ENCODE measurements at regions not wholly inside any gene's neighbourhood (a gene's known extent, or its start where the extent isn't known, plus 50 kb on each side); places are given as distances from the start of the nearest gene placed in this dataset.

GRCh38 chr10:104576611-104577010 is 64.5 kb upstream of the SORCS3 start:
- TF ChIP-seq CTCF (IDR thresholded peaks at IDR 0.05; ENCODE audit: insufficient read depth, low read depth, low read length): no peak
- TF ChIP-seq EZH2 (IDR thresholded peaks at IDR 0.05; ENCODE audit: insufficient read depth, low read length): no peak

All from astrocyte (in vitro differentiated cells and primary cell).